ENCODE measurements at regions not wholly inside any gene's neighbourhood (a gene's known extent, or its start where the extent isn't known, plus 50 kb on each side); places are given as distances from the start of the nearest gene placed in this dataset.

- TF ChIP-seq EZH2phosphoT487 (IDR thresholded peaks at IDR 0.05; ENCODE audit: borderline replicate concordance, low read length): no peak
- TF ChIP-seq, protein P1, sequence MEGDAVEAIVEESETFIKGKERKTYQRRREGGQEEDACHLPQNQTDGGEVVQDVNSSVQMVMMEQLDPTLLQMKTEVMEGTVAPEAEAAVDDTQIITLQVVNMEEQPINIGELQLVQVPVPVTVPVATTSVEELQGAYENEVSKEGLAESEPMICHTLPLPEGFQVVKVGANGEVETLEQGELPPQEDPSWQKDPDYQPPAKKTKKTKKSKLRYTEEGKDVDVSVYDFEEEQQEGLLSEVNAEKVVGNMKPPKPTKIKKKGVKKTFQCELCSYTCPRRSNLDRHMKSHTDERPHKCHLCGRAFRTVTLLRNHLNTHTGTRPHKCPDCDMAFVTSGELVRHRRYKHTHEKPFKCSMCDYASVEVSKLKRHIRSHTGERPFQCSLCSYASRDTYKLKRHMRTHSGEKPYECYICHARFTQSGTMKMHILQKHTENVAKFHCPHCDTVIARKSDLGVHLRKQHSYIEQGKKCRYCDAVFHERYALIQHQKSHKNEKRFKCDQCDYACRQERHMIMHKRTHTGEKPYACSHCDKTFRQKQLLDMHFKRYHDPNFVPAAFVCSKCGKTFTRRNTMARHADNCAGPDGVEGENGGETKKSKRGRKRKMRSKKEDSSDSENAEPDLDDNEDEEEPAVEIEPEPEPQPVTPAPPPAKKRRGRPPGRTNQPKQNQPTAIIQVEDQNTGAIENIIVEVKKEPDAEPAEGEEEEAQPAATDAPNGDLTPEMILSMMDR (IDR thresholded peaks at IDR 0.05; ENCODE audit: low read depth, low read length, poor library complexity, severe bottlenecking): no peak
Observed at GRCh38 chr5:58224221-58224620, 235.7 kb downstream of the PLK2 start.

Measured in DOHH2 (cell line).